HCT116 (cell line): ENCODE measurements at regions not wholly inside any gene's neighbourhood (a gene's known extent, or its start where the extent isn't known, plus 50 kb on each side); places are given as distances from the start of the nearest gene placed in this dataset.

Experiments
- ATAC-seq: fragments of 200-7000 bp; cut with Tn5 transposase; 2 replicates; pipeline ENCODE4 v1.9.1; 2020; ENCODE audit warnings: mild to moderate bottlenecking, moderate library complexity
- BruUV-seq: library from RNA; stranded (reverse); fragments of 400-500 nt; replicated peaks from 2 replicates; lab custom pipeline; 2021; lab: Mats Ljungman, UMichigan
- CTCF ChIA-PET: fragments of 300-600 bp; sonication (Branson Sonifier 250); formaldehyde crosslinking; loops from one replicate; lab custom pipeline; 2021; ENCODE audit warnings: antibody characterized with exemption; lab: Charles Lee
- POLR2A ChIA-PET: fragments of 300-600, 350-600 bp; sonication (Branson Sonifier 250); formaldehyde crosslinking; loops from one replicate; lab custom pipeline; 2021; ENCODE audit warnings: antibody characterized with exemption; lab: Charles Lee
- RAD21 ChIA-PET, 2 experiments: fragments of 300-600 bp; sonication (Branson Sonifier 250); formaldehyde crosslinking; loops; one replicate each; lab custom pipeline; 2023; ENCODE audit warnings: low total read pairs in 2 of 2; ENCODE audit not compliant: uncharacterized antibody in 2 of 2, unreplicated experiment in 2 of 2, low non-redundant PET in 1 of 2; lab: Charles Lee
- DNase-seq: peaks from one replicate; pipeline ENCODE4 v3.0.0-alpha.2; 2010; ENCODE audit warnings: low read depth, low spot score
- H2AFZ ChIP-seq: fragments of 200-600 bp; shearing (Covaris generic), sonication (generic); 2 replicates; pipeline ENCODE4 v1.6.1; 2017; ENCODE audit warnings: low read depth, mixed run types, mixed read lengths, antibody characterized with exemption, low read length; ENCODE audit not compliant: poor library complexity, severe bottlenecking
- H3K27ac ChIP-seq: 2 replicates; pipeline ENCODE4 v1.5.1; 2012; ENCODE audit warnings: low read depth, low read length
- H3K27me3 ChIP-seq: fragments of 200-600 bp; sonication (generic); 2 replicates; pipeline ENCODE4 v1.6.1; 2016; ENCODE audit warnings: mixed run types, low read length, mixed read lengths; ENCODE audit not compliant: insufficient read depth
- H3K36me3 ChIP-seq, 2 experiments: fragments of 200-500 bp in 1 of 2; fragments of 200-600 bp in 1 of 2; sonication (Bioruptor generic) in 1 of 2; sonication (generic) in 1 of 2; 2 replicates each; pipeline versions ENCODE4 v1.5.1 to v1.6.1; 2014 to 2016; ENCODE audit warnings: low read length in 2 of 2, inconsistent platforms in 1 of 2, mixed read lengths in 1 of 2, mixed run types in 1 of 2; ENCODE audit not compliant: insufficient read depth in 2 of 2, control insufficient read depth in 1 of 2
- H3K4me1 ChIP-seq, 2 experiments: fragments of 200-600 bp in 1 of 2; sonication (generic) in 1 of 2; 2 replicates each; pipeline versions ENCODE4 v1.5.1 to v1.6.1; 2012 to 2017; ENCODE audit warnings: low read length in 2 of 2, inconsistent platforms in 1 of 2, mild to moderate bottlenecking in 1 of 2, mixed read lengths in 1 of 2, mixed run types in 1 of 2, moderate library complexity in 1 of 2; ENCODE audit not compliant: insufficient read depth in 2 of 2, control insufficient read depth in 1 of 2
- H3K4me2 ChIP-seq: fragments of 200-600 bp; sonication (generic); 2 replicates; pipeline ENCODE4 v1.6.1; 2017; ENCODE audit warnings: mixed run types, low read length, mixed read lengths
- H3K4me3 ChIP-seq, 2 experiments: fragments of 200-600 bp in 1 of 2; sonication (generic) in 1 of 2; replicated peaks in 1 of 2; 2 replicates each; pipeline ENCODE4 v1.5.1; 2011 to 2016; ENCODE audit warnings: low read length in 2 of 2, control low read depth in 1 of 2, low read depth in 1 of 2, mild to moderate bottlenecking in 1 of 2, mixed read lengths in 1 of 2, mixed run types in 1 of 2
- H3K79me2 ChIP-seq: fragments of 200-600 bp; sonication (generic); 2 replicates; pipeline ENCODE4 v1.6.1; 2017; ENCODE audit warnings: mild to moderate bottlenecking, mixed run types, low read length, moderate library complexity, mixed read lengths; ENCODE audit not compliant: insufficient read depth
- H3K9ac ChIP-seq: fragments of 200-600 bp; sonication (generic); 2 replicates; pipeline ENCODE4 v1.6.1; 2016; ENCODE audit warnings: low read length, mixed read lengths
- H3K9me2 ChIP-seq: fragments of 200-600 bp; sonication (generic), shearing (Covaris generic); 2 replicates; pipeline ENCODE4 v1.6.1; 2017; ENCODE audit warnings: mixed run types, mild to moderate bottlenecking, moderate library complexity; ENCODE audit not compliant: insufficient read depth
- H3K9me3 ChIP-seq, 2 experiments: fragments of 200-500 bp in 1 of 2; fragments of 200-600 bp in 1 of 2; sonication (Bioruptor generic) in 1 of 2; sonication (generic) in 1 of 2; 2 replicates each; pipeline ENCODE4 v1.6.1; 2014 to 2017; ENCODE audit warnings: low read length in 2 of 2, mixed read lengths in 2 of 2, inconsistent platforms in 1 of 2, low read depth in 1 of 2, mild to moderate bottlenecking in 1 of 2, mixed run types in 1 of 2, moderate library complexity in 1 of 2; ENCODE audit not compliant: control insufficient read depth in 1 of 2, insufficient read depth in 1 of 2
- H4K20me1 ChIP-seq: fragments of 200-600 bp; sonication (generic), shearing (Covaris generic); 2 replicates; pipeline ENCODE4 v1.6.1; 2017; ENCODE audit warnings: mixed run types, mild to moderate bottlenecking, moderate library complexity; ENCODE audit not compliant: insufficient read depth
- ELF1 ChIP-seq: IDR thresholded peaks from 2 replicates; pipeline ENCODE4 v1.6.1; 2012; ENCODE audit warnings: low read depth, borderline replicate concordance
- POLR2AphosphoS5 ChIP-seq: IDR thresholded peaks from 2 replicates; pipeline ENCODE4 v1.6.1; 2011; ENCODE audit warnings: mild to moderate bottlenecking, low read depth, low read length, moderate library complexity
- REST ChIP-seq: IDR thresholded peaks from 2 replicates; pipeline ENCODE4 v1.6.1; 2012; ENCODE audit warnings: low read depth
- SRF ChIP-seq: IDR thresholded peaks from 2 replicates; pipeline ENCODE4 v1.6.1; 2012; ENCODE audit warnings: low read depth
- intact Hi-C: fragments of 100-400 bp; cut with micrococcal nuclease; formaldehyde crosslinking; loops from 2 replicates; pipeline ENCODE4 v1.10.0; 2022
- TF ChIP-seq, protein P1 (sequence below), 3 experiments: fragments of 200-600 bp in 1 of 3; sonication (generic) in 1 of 3; IDR thresholded peaks in 2 of 3; conservative IDR thresholded peaks in 1 of 3; 2 replicates each; pipeline ENCODE4 v1.5.1; 2012 to 2017; ENCODE audit warnings: low read depth in 2 of 3, low read length in 2 of 3, antibody characterized with exemption in 1 of 3, borderline replicate concordance in 1 of 3, control low read depth in 1 of 3, mild to moderate bottlenecking in 1 of 3, mixed read lengths in 1 of 3, mixed run types in 1 of 3, moderate library complexity in 1 of 3; ENCODE audit not compliant: insufficient read depth in 1 of 3

GRCh38 chr6:50270415-50270814 lies 220.7 kb upstream of the DEFB112 start (continued):
- TF ChIP-seq POLR2AphosphoS5 (no peak), SRF (no peak), REST (no peak)

- ChIA-PET CTCF (no interaction called here), RAD21 (no interaction called here), POLR2A (no interaction called here)
- no peak overlapping the region for H3K4me2 ChIP-seq
- TF ChIP-seq, protein P1, sequence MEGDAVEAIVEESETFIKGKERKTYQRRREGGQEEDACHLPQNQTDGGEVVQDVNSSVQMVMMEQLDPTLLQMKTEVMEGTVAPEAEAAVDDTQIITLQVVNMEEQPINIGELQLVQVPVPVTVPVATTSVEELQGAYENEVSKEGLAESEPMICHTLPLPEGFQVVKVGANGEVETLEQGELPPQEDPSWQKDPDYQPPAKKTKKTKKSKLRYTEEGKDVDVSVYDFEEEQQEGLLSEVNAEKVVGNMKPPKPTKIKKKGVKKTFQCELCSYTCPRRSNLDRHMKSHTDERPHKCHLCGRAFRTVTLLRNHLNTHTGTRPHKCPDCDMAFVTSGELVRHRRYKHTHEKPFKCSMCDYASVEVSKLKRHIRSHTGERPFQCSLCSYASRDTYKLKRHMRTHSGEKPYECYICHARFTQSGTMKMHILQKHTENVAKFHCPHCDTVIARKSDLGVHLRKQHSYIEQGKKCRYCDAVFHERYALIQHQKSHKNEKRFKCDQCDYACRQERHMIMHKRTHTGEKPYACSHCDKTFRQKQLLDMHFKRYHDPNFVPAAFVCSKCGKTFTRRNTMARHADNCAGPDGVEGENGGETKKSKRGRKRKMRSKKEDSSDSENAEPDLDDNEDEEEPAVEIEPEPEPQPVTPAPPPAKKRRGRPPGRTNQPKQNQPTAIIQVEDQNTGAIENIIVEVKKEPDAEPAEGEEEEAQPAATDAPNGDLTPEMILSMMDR (IDR thresholded peaks at IDR 0.05 in 2 of 3, conservative IDR thresholded peaks at IDR 0.05 in 1 of 3; ENCODE audit: borderline replicate concordance in 1 of 3, insufficient read depth in 1 of 3, low read depth in 2 of 3, low read length in 2 of 3), result no peak
- TF ChIP-seq ELF1, result no peak
- no peak for TF ChIP-seq SRF
- no TSS peak for BruUV-seq
- H3K9me3 ChIP-seq, result peaks cover 0 to 13% of the 10 kb centered on the region in 2 experiments; a peak in 1 of 4 replicates
- no peak overlapping the region for H2AFZ ChIP-seq
- H3K9ac ChIP-seq, result no peak overlapping the region
- no peaks in the 10 kb centered on the region for H3K79me2 ChIP-seq
- intact Hi-C loops, result no loop called here
- no peaks in the 10 kb centered on the region for H4K20me1 ChIP-seq
- DNase-seq, result no peak
- no peak for ATAC-seq
- H3K4me3 ChIP-seq, result no peak overlapping the region
- no peaks in the 10 kb centered on the region for H3K4me1 ChIP-seq
- H3K9me2 ChIP-seq, result no peaks in the 10 kb centered on the region
- no peaks in the 10 kb centered on the region for H3K27me3 ChIP-seq
- H3K27ac ChIP-seq, result no peak overlapping the region
- H3K36me3 ChIP-seq, result no peaks in the 10 kb centered on the region
Measured at GRCh38 chr6:50271266-50271665, 221.5 kb upstream of the DEFB112 start.
